ENCODE measurements at regions not wholly inside any gene's neighbourhood (a gene's known extent, or its start where the extent isn't known, plus 50 kb on each side); places are given as distances from the start of the nearest gene placed in this dataset.

DNA sequence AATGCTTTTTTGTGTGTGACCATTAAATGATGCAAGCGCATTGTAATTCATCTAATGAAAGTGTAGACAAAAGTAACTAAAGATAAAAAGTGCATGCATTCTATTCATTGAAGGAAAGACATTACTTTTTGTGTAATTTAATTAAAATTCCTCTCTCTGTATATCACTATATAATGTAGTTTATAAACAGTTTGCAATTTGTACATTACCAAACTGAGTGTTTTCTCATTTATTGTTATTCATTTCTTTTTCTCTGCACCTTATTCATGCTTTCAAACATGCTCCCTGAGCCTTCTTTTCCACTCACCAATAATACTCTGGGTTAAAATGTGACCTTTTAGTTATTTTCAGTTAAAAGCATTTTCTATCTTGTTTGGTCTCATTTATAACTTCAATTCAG lies 713.7 kb upstream of the AADAT start:
- TF ChIP-seq EZH2 (IDR thresholded peaks at IDR 0.05; ENCODE audit: insufficient read depth, low read length), result no peak
- TF ChIP-seq, protein P1, sequence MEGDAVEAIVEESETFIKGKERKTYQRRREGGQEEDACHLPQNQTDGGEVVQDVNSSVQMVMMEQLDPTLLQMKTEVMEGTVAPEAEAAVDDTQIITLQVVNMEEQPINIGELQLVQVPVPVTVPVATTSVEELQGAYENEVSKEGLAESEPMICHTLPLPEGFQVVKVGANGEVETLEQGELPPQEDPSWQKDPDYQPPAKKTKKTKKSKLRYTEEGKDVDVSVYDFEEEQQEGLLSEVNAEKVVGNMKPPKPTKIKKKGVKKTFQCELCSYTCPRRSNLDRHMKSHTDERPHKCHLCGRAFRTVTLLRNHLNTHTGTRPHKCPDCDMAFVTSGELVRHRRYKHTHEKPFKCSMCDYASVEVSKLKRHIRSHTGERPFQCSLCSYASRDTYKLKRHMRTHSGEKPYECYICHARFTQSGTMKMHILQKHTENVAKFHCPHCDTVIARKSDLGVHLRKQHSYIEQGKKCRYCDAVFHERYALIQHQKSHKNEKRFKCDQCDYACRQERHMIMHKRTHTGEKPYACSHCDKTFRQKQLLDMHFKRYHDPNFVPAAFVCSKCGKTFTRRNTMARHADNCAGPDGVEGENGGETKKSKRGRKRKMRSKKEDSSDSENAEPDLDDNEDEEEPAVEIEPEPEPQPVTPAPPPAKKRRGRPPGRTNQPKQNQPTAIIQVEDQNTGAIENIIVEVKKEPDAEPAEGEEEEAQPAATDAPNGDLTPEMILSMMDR (IDR thresholded peaks at IDR 0.05; ENCODE audit: insufficient read depth, low read depth, low read length), result no peak

Measured in astrocyte (in vitro differentiated cells and primary cell).